Effector memory CD8-positive, alpha-beta T cell (primary cell): ENCODE measurements at regions not wholly inside any gene's neighbourhood (a gene's known extent, or its start where the extent isn't known, plus 50 kb on each side); places are given as distances from the start of the nearest gene placed in this dataset.
"Not testable (repeated sequence)": the region's sequence is repeated elsewhere in the genome, so short reads cannot be mapped to it uniquely, and the experiment has no call there.

Source experiments
- ATAC-seq: fragments of 150-1000 bp; cut with Tn5 transposase; replicated peaks from 2 replicates; pipeline ENCODE4 v1.10.0; 2021; ENCODE audit warnings: mild to moderate bottlenecking, moderate library complexity
- DNase-seq, 3 experiments: peaks; one replicate each; pipeline ENCODE4 v3.0.0; 2021
- H3K27ac Mint-ChIP-seq, 2 donors: one replicate each; pipeline ENCODE4 v1.8.0; 2022; ENCODE audit warnings: mild to moderate bottlenecking in 2 of 2, mixed read lengths in 2 of 2, moderate library complexity in 2 of 2
- H3K27me3 Mint-ChIP-seq, 2 donors: one replicate each; pipeline ENCODE4 v1.8.0; 2022; ENCODE audit warnings: mixed read lengths in 2 of 2
- H3K36me3 Mint-ChIP-seq: one replicate; pipeline ENCODE4 v1.8.0; 2022; ENCODE audit warnings: mild to moderate bottlenecking, moderate library complexity, mixed read lengths; ENCODE audit not compliant: insufficient read depth
- H3K4me1 Mint-ChIP-seq, 2 donors: one replicate each; pipeline ENCODE4 v1.8.0; 2022; ENCODE audit warnings: low read depth in 2 of 2, mixed read lengths in 2 of 2
- H3K4me3 Mint-ChIP-seq, 2 donors: one replicate each; pipeline ENCODE4 v1.8.0; 2022; ENCODE audit warnings: mild to moderate bottlenecking in 2 of 2, mixed read lengths in 2 of 2, moderate library complexity in 2 of 2
- H3K9me3 Mint-ChIP-seq, 2 donors: one replicate each; pipeline ENCODE4 v1.8.0; 2022; ENCODE audit warnings: mixed read lengths in 2 of 2

- Mint-ChIP-seq H3K9me3 (no peaks in the 10 kb centered on the region), H3K27ac (no peak overlapping the region)
Measured at GRCh38 chr4:140234697-140235060, 80.7 kb upstream of the MAML3 start.

DNA sequence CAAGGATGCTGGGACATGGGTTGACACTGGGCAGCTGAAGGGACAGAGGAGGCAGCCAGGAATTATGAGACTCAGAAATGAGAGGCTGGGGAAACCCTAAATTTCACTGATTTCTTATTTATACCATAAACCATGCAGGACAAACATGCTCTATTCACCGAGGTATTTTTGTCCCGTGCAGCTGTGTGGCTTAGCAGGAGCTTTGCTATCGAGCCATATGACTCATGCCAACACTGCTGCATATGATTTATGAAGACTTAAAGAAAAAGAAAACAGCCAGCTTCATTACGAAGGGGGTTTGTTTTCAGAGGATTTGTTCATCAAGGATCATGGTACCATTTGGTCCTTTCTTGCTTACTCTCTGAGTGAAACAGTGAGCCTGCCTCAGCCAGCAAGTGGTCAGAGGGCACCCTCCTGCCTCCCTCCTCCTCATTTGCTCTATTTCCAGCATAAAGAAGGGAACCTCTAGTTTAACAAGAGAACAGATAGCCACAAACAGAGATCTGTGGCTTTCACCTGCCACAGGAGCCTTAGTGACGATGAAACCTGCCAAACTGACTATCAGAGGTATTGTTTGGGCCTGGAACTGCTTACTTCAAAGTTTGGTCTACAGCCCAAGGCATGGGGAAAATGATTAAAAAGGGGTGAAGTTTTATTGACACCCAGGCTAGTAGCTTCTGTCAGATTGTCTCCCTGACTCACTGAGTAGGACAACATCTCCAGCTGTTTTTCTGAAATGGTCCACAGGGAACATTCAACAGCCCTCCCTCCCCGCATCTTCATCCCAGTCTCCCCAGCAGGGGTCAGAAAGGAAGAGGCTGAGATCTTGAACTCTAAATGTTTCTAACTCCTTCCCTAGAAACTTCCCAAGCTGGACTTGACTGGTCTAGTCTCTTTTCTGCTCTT, 80.1 kb upstream of the MAML3 start:
- Mint-ChIP-seq H3K4me3 (no peak overlapping the region), H3K36me3 (no peaks in the 10 kb centered on the region), H3K4me1 (no peaks in the 10 kb centered on the region), H3K27ac (no peak overlapping the region), H3K9me3 (no peaks in the 10 kb centered on the region), H3K27me3 (peaks cover 25 to 59% of the 10 kb centered on the region in 2 donors)
- ATAC-seq, result no peak
- DNase-seq, result no peak

More at GRCh38 chr4:140234697-140235060, 80.7 kb upstream of the MAML3 start:
- no peak for ATAC-seq
- Mint-ChIP-seq H3K27me3 (peaks cover 30 to 65% of the 10 kb centered on the region in 2 donors), H3K36me3 (no peaks in the 10 kb centered on the region), H3K4me3 (no peak overlapping the region), H3K4me1 (no peaks in the 10 kb centered on the region)
- no peak for DNase-seq

GRCh38 chr4:140229881-140230280, 75.9 kb upstream of the MAML3 start:
- Mint-ChIP-seq H3K27me3 (peaks cover 7 to 26% of the 10 kb centered on the region in 2 donors), H3K4me3 (no peak overlapping the region), H3K4me1 (no peaks in the 10 kb centered on the region), H3K36me3 (no peaks in the 10 kb centered on the region), H3K27ac (no peak overlapping the region), H3K9me3 (no peaks in the 10 kb centered on the region)
- ATAC-seq (no peak), DNase-seq (no peak)

DNA sequence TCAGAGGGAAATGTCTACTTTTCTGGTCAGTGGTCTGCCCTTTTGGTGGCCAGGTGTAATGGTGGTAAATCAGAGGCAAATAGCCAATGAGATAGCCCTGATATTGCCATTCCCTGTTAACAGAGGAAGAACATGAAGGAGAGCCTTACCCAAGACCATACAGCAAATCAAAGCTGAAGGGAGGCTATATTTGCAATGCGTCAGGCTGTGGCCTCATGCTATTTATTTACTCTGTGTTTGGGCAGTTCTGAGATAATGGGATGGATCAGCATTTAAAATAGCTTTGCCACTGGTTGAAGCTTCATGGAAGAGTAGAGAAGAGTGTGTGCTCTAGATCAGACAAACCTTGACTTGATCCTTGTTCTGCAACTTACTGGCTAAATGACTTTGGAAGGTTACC, 73.3 kb upstream of the MAML3 start:
- Mint-ChIP-seq H3K4me1 (no peaks in the 10 kb centered on the region), H3K36me3 (no peaks in the 10 kb centered on the region), H3K4me3 (no peak overlapping the region), H3K9me3 (no peaks in the 10 kb centered on the region), H3K27ac (no peak overlapping the region), H3K27me3 (peaks cover 14 to 22% of the 10 kb centered on the region in 2 donors)
- DNase-seq (no peak), ATAC-seq (no peak)

- Mint-ChIP-seq H3K4me1 (no peaks in the 10 kb centered on the region), H3K27ac (no peak overlapping the region), H3K9me3 (no peaks in the 10 kb centered on the region), H3K36me3 (no peaks in the 10 kb centered on the region), H3K27me3 (peaks cover 7 to 26% of the 10 kb centered on the region in 2 donors), H3K4me3 (no peak overlapping the region)
- DNase-seq, result no peak
- no peak for ATAC-seq
Measured at GRCh38 chr4:140223056-140223810, 69.2 kb upstream of the MAML3 start.

- Mint-ChIP-seq H3K9me3 (no peaks in the 10 kb centered on the region), H3K27ac (no peak overlapping the region), H3K4me3 (no peak overlapping the region), H3K36me3 (no peaks in the 10 kb centered on the region), H3K27me3 (peaks cover 7 to 26% of the 10 kb centered on the region in 2 donors), H3K4me1 (no peaks in the 10 kb centered on the region)
- ATAC-seq, result no peak
- DNase-seq, result no peak
Measured at GRCh38 chr4:140222171-140222570, 68.2 kb upstream of the MAML3 start.

GRCh38 chr4:140220058-140220457, 66.1 kb upstream of the MAML3 start:
- Mint-ChIP-seq H3K4me1 (no peaks in the 10 kb centered on the region), H3K27ac (no peak overlapping the region), H3K27me3 (peaks cover 7 to 30% of the 10 kb centered on the region in 2 donors), H3K9me3 (no peaks in the 10 kb centered on the region), H3K36me3 (no peaks in the 10 kb centered on the region), H3K4me3 (no peak overlapping the region)
- DNase-seq (no peak), ATAC-seq (no peak)

DNA sequence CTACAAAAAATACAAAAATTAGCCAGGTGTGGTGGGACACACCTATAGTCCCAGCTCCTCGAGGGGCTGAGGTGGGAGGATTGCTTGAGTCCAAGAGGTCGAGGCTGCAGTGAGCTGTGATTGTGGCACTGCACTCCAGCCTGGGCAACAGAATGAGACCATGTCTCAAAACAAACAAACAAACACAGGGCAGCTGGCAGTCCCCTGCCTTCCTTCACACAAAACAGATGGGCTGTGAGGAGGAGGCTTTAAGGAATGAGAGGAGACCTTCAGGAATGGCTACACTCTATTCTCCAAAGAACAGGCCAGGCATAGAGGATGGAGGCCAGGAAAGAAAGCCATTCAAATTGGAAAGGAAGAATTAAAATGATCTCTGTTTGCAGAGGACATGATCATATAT, 65.6 kb upstream of the MAML3 start:
- Mint-ChIP-seq H3K27me3 (peaks cover 7 to 35% of the 10 kb centered on the region in 2 donors), H3K36me3 (no peaks in the 10 kb centered on the region), H3K4me3 (no peak overlapping the region), H3K27ac (no peak overlapping the region), H3K4me1 (no peaks in the 10 kb centered on the region), H3K9me3 (no peaks in the 10 kb centered on the region)
- ATAC-seq (no peak), DNase-seq (no peak)

DNA sequence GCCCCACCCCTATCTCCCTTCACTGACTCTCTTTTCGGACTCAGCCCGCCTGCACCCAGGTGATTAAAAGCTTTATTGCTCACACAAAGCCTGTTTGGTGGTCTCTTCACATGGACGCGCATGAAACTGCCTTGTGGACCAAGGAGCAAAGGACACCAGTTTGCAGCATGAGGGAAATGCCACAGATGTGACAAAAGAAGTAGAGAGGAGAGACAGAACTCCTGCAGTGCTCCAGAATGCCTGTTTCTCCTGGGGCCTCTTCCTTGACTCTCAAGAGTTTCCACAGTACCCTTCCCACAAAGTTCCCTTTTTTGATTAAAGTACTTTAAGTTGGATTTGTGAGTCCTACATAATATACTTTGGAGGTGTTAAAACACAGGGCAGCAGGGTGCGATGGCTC, 65.1 kb upstream of the MAML3 start:
- not testable (repeated sequence) for ATAC-seq, DNase-seq, H3K27ac Mint-ChIP-seq, H3K4me3 Mint-ChIP-seq, H3K4me1 Mint-ChIP-seq, H3K36me3 Mint-ChIP-seq, H3K9me3 Mint-ChIP-seq
- peaks cover 7 to 34% of the 10 kb centered on the region in 2 donors for H3K27me3 Mint-ChIP-seq

DNA sequence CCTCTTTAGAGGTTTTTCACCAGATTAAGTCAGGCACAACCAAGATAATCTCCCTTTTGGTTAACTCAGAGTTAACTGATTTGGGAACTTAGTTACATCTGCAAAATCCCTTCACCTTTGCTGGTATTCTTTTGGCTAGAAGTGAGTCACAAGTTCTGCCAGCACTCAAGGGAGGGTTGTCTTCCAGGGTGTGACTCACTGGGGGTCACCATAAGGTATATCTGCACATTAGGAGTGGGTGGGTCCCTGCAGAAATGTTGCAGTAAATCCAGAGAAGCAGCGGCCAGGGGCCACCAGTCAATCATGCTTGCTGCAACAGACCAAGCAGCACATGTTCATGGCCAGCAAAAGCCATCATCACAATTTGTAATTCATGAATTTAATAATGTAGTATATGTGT, 59.8 kb upstream of the MAML3 start:
- no peaks in the 10 kb centered on the region for H3K4me1 Mint-ChIP-seq
- H3K9me3 Mint-ChIP-seq, result no peaks in the 10 kb centered on the region

GRCh38 chr4:140213116-140213515, 59.1 kb upstream of the MAML3 start:
- no peak for ATAC-seq
- H3K27ac Mint-ChIP-seq, result no peak overlapping the region
- H3K4me3 Mint-ChIP-seq, result no peak overlapping the region
- peaks cover 4 to 26% of the 10 kb centered on the region in 2 donors for H3K27me3 Mint-ChIP-seq
- no peaks in the 10 kb centered on the region for H3K36me3 Mint-ChIP-seq
- DNase-seq, result no peak
- H3K9me3 Mint-ChIP-seq, result no peaks in the 10 kb centered on the region
- no peaks in the 10 kb centered on the region for H3K4me1 Mint-ChIP-seq

More for the DNA sequence above, 59.8 kb upstream of the MAML3 start:
- H3K27ac Mint-ChIP-seq, result no peak overlapping the region
- no peaks in the 10 kb centered on the region for H3K36me3 Mint-ChIP-seq
- no peak overlapping the region for H3K4me3 Mint-ChIP-seq
- peaks cover under 1 to 24% of the 10 kb centered on the region in 2 donors for H3K27me3 Mint-ChIP-seq
- DNase-seq (no peak), ATAC-seq (no peak)

- H3K36me3 Mint-ChIP-seq, result no peaks in the 10 kb centered on the region
- no peak overlapping the region for H3K4me3 Mint-ChIP-seq
- no peak overlapping the region for H3K27ac Mint-ChIP-seq
- H3K4me1 Mint-ChIP-seq, result no peaks in the 10 kb centered on the region
- ATAC-seq, result no peak
- no peaks in the 10 kb centered on the region for H3K9me3 Mint-ChIP-seq
- DNase-seq, result no peak
- H3K27me3 Mint-ChIP-seq, result peaks cover 9 to 31% of the 10 kb centered on the region in 2 donors
Measured at GRCh38 chr4:140212646-140213045, 58.7 kb upstream of the MAML3 start.

DNA sequence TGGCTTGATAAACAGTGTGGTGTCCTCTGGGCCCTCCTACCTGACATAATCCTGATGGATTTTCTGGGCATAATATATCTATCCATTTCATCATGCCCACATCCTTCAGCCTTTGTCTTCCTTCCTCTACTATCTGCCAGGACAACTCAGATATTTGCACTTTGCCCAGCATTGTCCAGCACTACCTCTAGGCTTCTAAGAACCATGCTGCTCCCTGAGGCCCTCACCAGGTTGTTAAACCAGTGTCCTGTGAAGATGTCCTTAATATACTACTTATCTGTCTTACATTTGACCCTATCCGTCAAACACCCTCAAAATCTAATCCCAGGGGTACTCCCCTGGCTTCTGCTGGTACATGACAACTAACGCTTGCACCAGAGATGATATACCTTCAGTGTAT, 58.2 kb upstream of the MAML3 start:
- Mint-ChIP-seq H3K27ac (no peak overlapping the region), H3K27me3 (peaks cover 13 to 35% of the 10 kb centered on the region in 2 donors), H3K4me3 (no peak overlapping the region), H3K4me1 (no peaks in the 10 kb centered on the region), H3K9me3 (no peaks in the 10 kb centered on the region), H3K36me3 (no peaks in the 10 kb centered on the region)
- no peak for DNase-seq
- ATAC-seq, result no peak

DNA sequence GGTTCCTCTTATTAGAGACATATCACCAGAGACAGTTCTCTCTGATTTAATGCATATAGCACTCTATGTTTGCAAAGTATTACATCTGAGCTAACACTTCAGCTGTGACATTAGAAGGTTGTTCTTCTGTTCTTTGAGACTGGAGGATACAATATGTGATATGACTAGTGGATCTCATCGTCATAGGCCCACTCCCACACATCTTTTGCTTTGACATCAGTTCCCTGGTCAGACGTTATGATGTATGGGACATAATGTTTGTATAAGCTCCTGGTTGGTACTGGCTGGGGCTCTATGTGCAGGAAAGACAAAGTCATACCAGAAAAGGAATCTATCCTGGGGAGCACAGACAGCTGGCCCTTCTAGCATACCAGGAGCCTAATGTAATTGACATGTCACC, 57.7 kb upstream of the MAML3 start:
- no peak overlapping the region for H3K27ac Mint-ChIP-seq
- H3K4me3 Mint-ChIP-seq, result no peak overlapping the region
- H3K36me3 Mint-ChIP-seq, result no peaks in the 10 kb centered on the region
- no peaks in the 10 kb centered on the region for H3K4me1 Mint-ChIP-seq
- DNase-seq, result no peak
- H3K9me3 Mint-ChIP-seq, result no peaks in the 10 kb centered on the region
- ATAC-seq, result no peak
- peaks cover 13 to 35% of the 10 kb centered on the region in 2 donors for H3K27me3 Mint-ChIP-seq
